Skeletal muscle satellite cell (primary cell): ENCODE measurements at regions not wholly inside any gene's neighbourhood (a gene's known extent, or its start where the extent isn't known, plus 50 kb on each side); places are given as distances from the start of the nearest gene placed in this dataset.

Experiments
- H3K27me3 ChIP-seq: 2 replicates; pipeline ENCODE4 v1.7.0; 2013; ENCODE audit warnings: low read length; ENCODE audit not compliant: control insufficient read depth, insufficient read depth
- H3K36me3 ChIP-seq: 2 replicates; pipeline ENCODE4 v1.7.0; 2013; ENCODE audit warnings: mild to moderate bottlenecking, control low read depth, low read length; ENCODE audit not compliant: insufficient read depth
- H3K4me1 ChIP-seq: 2 replicates; pipeline ENCODE4 v1.7.0; 2013; ENCODE audit warnings: low read length; ENCODE audit not compliant: control insufficient read depth, insufficient read depth
- H3K4me2 ChIP-seq: 2 replicates; pipeline ENCODE4 v1.7.0; 2013; ENCODE audit warnings: mild to moderate bottlenecking, low read length
- H3K4me3 ChIP-seq: 2 replicates; pipeline ENCODE4 v1.7.0; 2013; ENCODE audit warnings: low read length
- H3K9ac ChIP-seq: 2 replicates; pipeline ENCODE4 v1.7.0; 2013; ENCODE audit warnings: mild to moderate bottlenecking, low read depth, low read length, moderate library complexity
- H3K9me3 ChIP-seq: replicated peaks from 2 replicates; pipeline ENCODE4 v1.7.0; 2013; ENCODE audit warnings: mild to moderate bottlenecking, control low read depth, low read length

GRCh38 chr2:38446418-38446817, 69.3 kb upstream of the ATL2 start:
- Histone ChIP-seq H3K9me3 (no peaks in the 10 kb centered on the region), H3K27me3 (peaks cover 73% of the 10 kb centered on the region), H3K4me1 (no peaks in the 10 kb centered on the region), H3K4me2 (no peak overlapping the region), H3K36me3 (no peaks in the 10 kb centered on the region), H3K4me3 (no peak overlapping the region), H3K9ac (no peak overlapping the region)

- Histone ChIP-seq H3K4me1 (no peaks in the 10 kb centered on the region), H3K4me3 (no peak overlapping the region), H3K36me3 (no peaks in the 10 kb centered on the region), H3K4me2 (no peak overlapping the region), H3K9me3 (no peaks in the 10 kb centered on the region), H3K27me3 (peaks cover 78% of the 10 kb centered on the region), H3K9ac (no peak overlapping the region)
These were observed 67.2 kb upstream of the ATL2 start for GRCh38 chr2:38444247-38444646.

- Histone ChIP-seq H3K4me1 (no peaks in the 10 kb centered on the region), H3K27me3 (peaks cover 67% of the 10 kb centered on the region), H3K9me3 (no peaks in the 10 kb centered on the region), H3K4me3 (no peak overlapping the region), H3K9ac (no peak overlapping the region), H3K4me2 (no peak overlapping the region), H3K36me3 (no peaks in the 10 kb centered on the region)
These were observed 65.8 kb upstream of the ATL2 start for GRCh38 chr2:38442643-38443541.

GRCh38 chr2:38441346-38441745, 64.3 kb upstream of the ATL2 start:
- Histone ChIP-seq H3K4me1 (no peaks in the 10 kb centered on the region), H3K4me2 (no peak overlapping the region), H3K9ac (no peak overlapping the region), H3K4me3 (no peak overlapping the region), H3K36me3 (no peaks in the 10 kb centered on the region), H3K9me3 (no peaks in the 10 kb centered on the region), H3K27me3 (peaks cover 55% of the 10 kb centered on the region)

- Histone ChIP-seq H3K4me1 (no peaks in the 10 kb centered on the region), H3K36me3 (no peaks in the 10 kb centered on the region), H3K9me3 (no peaks in the 10 kb centered on the region), H3K9ac (no peak overlapping the region), H3K4me2 (no peak overlapping the region), H3K4me3 (no peak overlapping the region), H3K27me3 (peaks cover 54% of the 10 kb centered on the region)
These were observed 63.6 kb upstream of the ATL2 start for GRCh38 chr2:38440655-38441054.

GRCh38 chr2:38439863-38440262, 62.8 kb upstream of the ATL2 start:
- H3K9ac ChIP-seq: no peak overlapping the region
- no peaks in the 10 kb centered on the region for H3K4me1 ChIP-seq
- no peak overlapping the region for H3K4me2 ChIP-seq
- no peaks in the 10 kb centered on the region for H3K36me3 ChIP-seq
- H3K9me3 ChIP-seq: no peaks in the 10 kb centered on the region
- peaks cover 52% of the 10 kb centered on the region for H3K27me3 ChIP-seq
- no peak overlapping the region for H3K4me3 ChIP-seq

- Histone ChIP-seq H3K9ac (no peak overlapping the region), H3K4me2 (no peak overlapping the region), H3K4me3 (no peak overlapping the region), H3K9me3 (no peaks in the 10 kb centered on the region), H3K27me3 (peaks cover 45% of the 10 kb centered on the region), H3K4me1 (no peaks in the 10 kb centered on the region), H3K36me3 (no peaks in the 10 kb centered on the region)
These were observed 62.0 kb upstream of the ATL2 start for GRCh38 chr2:38438883-38439612.

- Histone ChIP-seq H3K36me3 (no peaks in the 10 kb centered on the region), H3K4me2 (no peak overlapping the region), H3K9ac (no peak overlapping the region), H3K27me3 (peaks cover 37% of the 10 kb centered on the region), H3K9me3 (no peaks in the 10 kb centered on the region), H3K4me3 (no peak overlapping the region), H3K4me1 (no peaks in the 10 kb centered on the region)
These were observed 61.2 kb upstream of the ATL2 start for GRCh38 chr2:38438133-38438882.

GRCh38 chr2:38436227-38436664, 59.2 kb upstream of the ATL2 start:
- H3K4me2 ChIP-seq: no peak overlapping the region
- H3K4me3 ChIP-seq: no peak overlapping the region
- no peak overlapping the region for H3K9ac ChIP-seq
- H3K9me3 ChIP-seq: no peaks in the 10 kb centered on the region
- H3K36me3 ChIP-seq: no peaks in the 10 kb centered on the region
- peaks cover 26% of the 10 kb centered on the region for H3K27me3 ChIP-seq
- H3K4me1 ChIP-seq: no peaks in the 10 kb centered on the region

- H3K4me1 ChIP-seq: no peaks in the 10 kb centered on the region
- no peak overlapping the region for H3K4me3 ChIP-seq
- no peak overlapping the region for H3K9ac ChIP-seq
- H3K9me3 ChIP-seq: no peaks in the 10 kb centered on the region
- H3K36me3 ChIP-seq: no peaks in the 10 kb centered on the region
- no peak overlapping the region for H3K4me2 ChIP-seq
- peaks cover 27% of the 10 kb centered on the region for H3K27me3 ChIP-seq
These were observed 58.7 kb upstream of the ATL2 start for GRCh38 chr2:38435775-38436174.

GRCh38 chr2:38434595-38434994, 57.5 kb upstream of the ATL2 start:
- H3K4me2 ChIP-seq: no peak overlapping the region
- no peak overlapping the region for H3K4me3 ChIP-seq
- H3K27me3 ChIP-seq: peaks cover 26% of the 10 kb centered on the region
- H3K4me1 ChIP-seq: no peaks in the 10 kb centered on the region
- no peaks in the 10 kb centered on the region for H3K36me3 ChIP-seq
- H3K9me3 ChIP-seq: no peaks in the 10 kb centered on the region
- no peak overlapping the region for H3K9ac ChIP-seq
